Inflammatory macrophage treated with lipopolysaccharide for 4 hours (primary cell): ENCODE measurements at regions not wholly inside any gene's neighbourhood (a gene's known extent, or its start where the extent isn't known, plus 50 kb on each side); places are given as distances from the start of the nearest gene placed in this dataset.
A peak's percentile ranks its signal among the peaks of the same experiment; 100 is the strongest.
"Not testable (repeated sequence)": the region's sequence is repeated elsewhere in the genome, so short reads cannot be mapped to it uniquely, and the experiment has no call there.

Experiments used
- DNase-seq: peaks from one replicate; pipeline ENCODE4 v3.0.0-alpha.2; 2020

- DNase-seq: peak; percentile 33
Observed at GRCh38 chr2:7436096-7436906, 519.1 kb downstream of the RNF144A start.

GRCh38 chr2:7437141-7437540, 519.9 kb downstream of the RNF144A start:
- DNase-seq: no peak

- DNase-seq: peak; percentile 80
Observed at GRCh38 chr2:7437716-7438632, 520.8 kb downstream of the RNF144A start.

GRCh38 chr2:7438855-7439254, 521.6 kb downstream of the RNF144A start:
- DNase-seq: no peak

GRCh38 chr2:7440977-7441376, 523.8 kb downstream of the RNF144A start:
- no peak for DNase-seq

GRCh38 chr2:7441841-7442240, 524.6 kb downstream of the RNF144A start:
- DNase-seq: not testable (repeated sequence)

- DNase-seq: no peak
Observed at GRCh38 chr2:7444626-7445025, 527.4 kb downstream of the RNF144A start.

GRCh38 chr2:7448578-7449264, 531.5 kb downstream of the RNF144A start:
- DNase-seq: no peak

GRCh38 chr2:7449298-7449697, 532.1 kb downstream of the RNF144A start:
- DNase-seq: no peak

- no peak for DNase-seq
Observed at GRCh38 chr2:7450188-7450832, 533.1 kb downstream of the RNF144A start.

GRCh38 chr2:7450833-7451190, 533.6 kb downstream of the RNF144A start:
- no peak for DNase-seq

GRCh38 chr2:7452110-7452876, 535.1 kb downstream of the RNF144A start:
- DNase-seq: no peak

- DNase-seq: no peak
Observed at GRCh38 chr2:7454592-7454991, 537.4 kb downstream of the RNF144A start.

- no peak for DNase-seq
Observed at GRCh38 chr2:7456762-7457161, 539.5 kb downstream of the RNF144A start.

GRCh38 chr2:7458066-7458465, 540.9 kb downstream of the RNF144A start:
- DNase-seq: no peak

GRCh38 chr2:7467782-7468447, 550.7 kb downstream of the RNF144A start:
- DNase-seq: no peak

- no peak for DNase-seq
Observed at GRCh38 chr2:7468448-7468828, 551.2 kb downstream of the RNF144A start.

- DNase-seq: no peak
Observed at GRCh38 chr2:7468955-7469354, 551.7 kb downstream of the RNF144A start.

- no peak for DNase-seq
Observed at GRCh38 chr2:7471185-7471584, 554.0 kb downstream of the RNF144A start.

GRCh38 chr2:7472465-7472864, 555.3 kb downstream of the RNF144A start:
- DNase-seq: no peak

GRCh38 chr2:7473135-7473771, 556.0 kb downstream of the RNF144A start:
- DNase-seq: no peak
